Fibroblast of lung (primary cell): ENCODE measurements at regions not wholly inside any gene's neighbourhood (a gene's known extent, or its start where the extent isn't known, plus 50 kb on each side); places are given as distances from the start of the nearest gene placed in this dataset.

Source experiments
- DNase-seq, 2 donors: peaks; one replicate each; pipeline versions ENCODE4 v3.0.0 to v3.0.0-alpha.2; 2010; ENCODE audit warnings: low read depth in 2 of 2
- H2AFZ ChIP-seq: 2 replicates; pipeline ENCODE4 v1.5.1; 2012; ENCODE audit warnings: low read length, control low read depth, inconsistent platforms
- H3K27ac ChIP-seq: 2 replicates; pipeline ENCODE4 v1.5.1; 2011; ENCODE audit warnings: low read length, control low read depth; ENCODE audit not compliant: insufficient read depth
- H3K27me3 ChIP-seq: 2 replicates; pipeline ENCODE4 v1.5.1; 2011; ENCODE audit warnings: mild to moderate bottlenecking, low read length; ENCODE audit not compliant: control insufficient read depth, insufficient read depth
- H3K36me3 ChIP-seq: 2 replicates; pipeline ENCODE4 v1.5.1; 2011; ENCODE audit warnings: low read length; ENCODE audit not compliant: control insufficient read depth, insufficient read depth
- H3K4me1 ChIP-seq: 2 replicates; pipeline ENCODE4 v1.5.1; 2011; ENCODE audit warnings: low read length; ENCODE audit not compliant: control insufficient read depth, insufficient read depth; ENCODE audit errors: extremely low read depth
- H3K4me2 ChIP-seq: 2 replicates; pipeline ENCODE4 v1.5.1; 2011; ENCODE audit warnings: low read length, control low read depth; ENCODE audit not compliant: insufficient read depth; ENCODE audit errors: extremely low read depth
- H3K4me3 ChIP-seq, 4 experiments: fragments of 200-600 bp in 1 of 4; sonication (generic) in 1 of 4; replicated peaks in 1 of 4; 2 replicates each; pipeline ENCODE4 v1.5.1; 2011 to 2016; ENCODE audit warnings: low read length in 4 of 4, low read depth in 3 of 4, mild to moderate bottlenecking in 3 of 4, control low read depth in 2 of 4, inconsistent platforms in 1 of 4, mixed read lengths in 1 of 4; ENCODE audit not compliant: insufficient read depth in 1 of 4; ENCODE audit errors: control extremely low read depth in 1 of 4
- H3K79me2 ChIP-seq: 2 replicates; pipeline ENCODE4 v1.5.1; 2012; ENCODE audit warnings: mild to moderate bottlenecking, low read length, inconsistent platforms; ENCODE audit not compliant: control insufficient read depth, insufficient read depth
- H3K9ac ChIP-seq: 2 replicates; pipeline ENCODE4 v1.5.1; 2011; ENCODE audit warnings: mild to moderate bottlenecking, low read length, control low read depth; ENCODE audit not compliant: insufficient read depth
- H3K9me3 ChIP-seq: 2 replicates; pipeline ENCODE4 v1.5.1; 2012; ENCODE audit warnings: low read depth, low read length; ENCODE audit not compliant: control insufficient read depth, insufficient read depth
- H4K20me1 ChIP-seq: 2 replicates; pipeline ENCODE4 v1.5.1; 2011; ENCODE audit warnings: low read length; ENCODE audit not compliant: control insufficient read depth, insufficient read depth; ENCODE audit errors: extremely low read depth
- CTCF ChIP-seq, 2 donors: IDR thresholded peaks in 1 of 2; conservative IDR thresholded peaks in 1 of 2; 1 replicate in 1 of 2; 2 replicates in 1 of 2; pipeline ENCODE4 v1.5.1; 2011 to 2012; ENCODE audit warnings: low read length in 2 of 2, control low read depth in 1 of 2, inconsistent platforms in 1 of 2, low read depth in 1 of 2, mild to moderate bottlenecking in 1 of 2
- EZH2 ChIP-seq: IDR thresholded peaks from 2 replicates; pipeline ENCODE4 v1.5.1; 2012; ENCODE audit warnings: low read length, control low read depth, mild to moderate bottlenecking; ENCODE audit errors: missing control alignments

GRCh38 chr4:60562334-60562733 lies 637.8 kb upstream of the ADGRL3 start:
- TF ChIP-seq CTCF (conservative IDR thresholded peaks at IDR 0.05 in 1 of 2, IDR thresholded peaks at IDR 0.05 in 1 of 2; ENCODE audit: low read depth in 1 of 2, low read length in 2 of 2) (no peak), EZH2 (no peak)
- Histone ChIP-seq H3K27me3 (no peaks in the 10 kb centered on the region), H3K27ac (no peak overlapping the region), H3K4me3 (no peak overlapping the region), H3K79me2 (no peaks in the 10 kb centered on the region), H3K9ac (no peak overlapping the region), H3K4me1 (no peaks in the 10 kb centered on the region), H3K4me2 (no peak overlapping the region), H3K9me3 (no peaks in the 10 kb centered on the region), H2AFZ (no peak overlapping the region), H3K36me3 (no peaks in the 10 kb centered on the region), H4K20me1 (no peaks in the 10 kb centered on the region)
- DNase-seq, result no peak

- H3K9me3 ChIP-seq, result no peaks in the 10 kb centered on the region
- H3K4me1 ChIP-seq, result no peaks in the 10 kb centered on the region
- H4K20me1 ChIP-seq, result no peaks in the 10 kb centered on the region
- H3K27me3 ChIP-seq, result no peaks in the 10 kb centered on the region
- H3K27ac ChIP-seq, result no peak overlapping the region
- no peak overlapping the region for H3K4me3 ChIP-seq
- H3K4me2 ChIP-seq, result no peak overlapping the region
- no peak for TF ChIP-seq CTCF (conservative IDR thresholded peaks at IDR 0.05 in 1 of 2, IDR thresholded peaks at IDR 0.05 in 1 of 2; ENCODE audit: low read depth in 1 of 2, low read length in 2 of 2)
- TF ChIP-seq EZH2, result no peak
- no peak overlapping the region for H2AFZ ChIP-seq
- no peak for DNase-seq
- H3K9ac ChIP-seq, result no peak overlapping the region
- no peaks in the 10 kb centered on the region for H3K79me2 ChIP-seq
- no peaks in the 10 kb centered on the region for H3K36me3 ChIP-seq
Observed at GRCh38 chr4:60565558-60565957, 634.6 kb upstream of the ADGRL3 start.

- no peak overlapping the region for H3K27ac ChIP-seq
- TF ChIP-seq CTCF (conservative IDR thresholded peaks at IDR 0.05 in 1 of 2, IDR thresholded peaks at IDR 0.05 in 1 of 2; ENCODE audit: low read depth in 1 of 2, low read length in 2 of 2), result no peak
- no peak for TF ChIP-seq EZH2
- H3K4me3 ChIP-seq, result no peak overlapping the region
- no peak overlapping the region for H3K9ac ChIP-seq
- H2AFZ ChIP-seq, result no peak overlapping the region
- H3K36me3 ChIP-seq, result no peaks in the 10 kb centered on the region
- no peak overlapping the region for H3K4me2 ChIP-seq
- no peaks in the 10 kb centered on the region for H3K9me3 ChIP-seq
- H3K79me2 ChIP-seq, result no peaks in the 10 kb centered on the region
- no peaks in the 10 kb centered on the region for H3K4me1 ChIP-seq
- no peaks in the 10 kb centered on the region for H4K20me1 ChIP-seq
- no peak for DNase-seq
- H3K27me3 ChIP-seq, result no peaks in the 10 kb centered on the region
Observed at GRCh38 chr4:60575336-60575735, 624.8 kb upstream of the ADGRL3 start.
